Lower lobe of right lung (tissue), 2 donors: ENCODE measurements at regions not wholly inside any gene's neighbourhood (a gene's known extent, or its start where the extent isn't known, plus 50 kb on each side); places are given as distances from the start of the nearest gene placed in this dataset.

Experiments
- ATAC-seq, 2 donors: fragments of 200-7000 bp; cut with Tn5 transposase; one replicate each; pipeline ENCODE4 v1.9.1; 2020 to 2022; ENCODE audit warnings: mild to moderate bottlenecking in 2 of 2, moderate library complexity in 2 of 2
- DNase-seq: peaks from one replicate; pipeline ENCODE4 v3.0.0-alpha.2; 2020
- H3K27ac ChIP-seq: fragments of 200-600 bp; one replicate; pipeline ENCODE4 v1.8.0; 2022
- H3K27me3 ChIP-seq: fragments of 200-600 bp; one replicate; pipeline ENCODE4 v1.8.0; 2022; ENCODE audit warnings: low read depth
- H3K36me3 ChIP-seq: fragments of 200-600 bp; one replicate; pipeline ENCODE4 v1.8.0; 2022; ENCODE audit warnings: mild to moderate bottlenecking
- H3K4me1 ChIP-seq: fragments of 200-600 bp; one replicate; pipeline ENCODE4 v1.8.0; 2022
- H3K4me3 ChIP-seq: fragments of 200-600 bp; one replicate; pipeline ENCODE4 v1.8.0; 2022; ENCODE audit warnings: mild to moderate bottlenecking
- H3K9me3 ChIP-seq: fragments of 200-600 bp; one replicate; pipeline ENCODE4 v1.8.0; 2022
- intact Hi-C: fragments of 100-400 bp; cut with DNase I; formaldehyde crosslinking; loops from one replicate; pipeline ENCODE4 v1.11.0; 2022
- TF ChIP-seq, protein P1 (sequence below): fragments of 200-600 bp; IDR thresholded peaks from one replicate; pipeline ENCODE4 v1.8.0; 2022; ENCODE audit warnings: antibody characterized with exemption, mild to moderate bottlenecking
- donor health status: DM: no; HTN: yes; CAD: no; lungs with severe emphysema.

DNA sequence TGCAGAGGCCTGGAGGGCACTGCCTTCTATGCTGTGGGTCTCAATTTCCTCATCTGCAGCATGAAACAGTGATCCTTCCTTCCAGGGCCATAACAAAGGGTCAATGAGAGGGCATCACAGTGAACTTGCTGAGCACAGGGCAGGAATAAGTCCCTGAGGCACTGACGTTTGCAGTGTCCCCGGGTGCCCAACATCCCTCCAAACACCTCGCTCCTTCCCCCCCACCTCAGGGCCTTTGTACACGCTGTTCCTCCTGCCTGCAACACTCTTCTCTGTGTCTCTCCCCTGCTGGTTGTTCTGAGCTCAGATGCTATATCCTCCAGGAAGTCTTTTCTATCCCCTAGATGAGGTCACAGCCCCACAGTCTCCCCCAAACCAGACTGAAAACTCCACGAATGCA lies 59.7 kb upstream of the TCF20 start:
- no peaks in the 10 kb centered on the region for H3K36me3 ChIP-seq
- H3K27me3 ChIP-seq = peaks cover 4% of the 10 kb centered on the region
- DNase-seq (no peak), ATAC-seq (no peak)
- H3K9me3 ChIP-seq = no peaks in the 10 kb centered on the region
- H3K27ac ChIP-seq = no peak overlapping the region
- H3K4me3 ChIP-seq = no peak overlapping the region
- H3K4me1 ChIP-seq = peaks cover 2% of the 10 kb centered on the region
- intact Hi-C loops = no loop called here
- TF ChIP-seq, protein P1, sequence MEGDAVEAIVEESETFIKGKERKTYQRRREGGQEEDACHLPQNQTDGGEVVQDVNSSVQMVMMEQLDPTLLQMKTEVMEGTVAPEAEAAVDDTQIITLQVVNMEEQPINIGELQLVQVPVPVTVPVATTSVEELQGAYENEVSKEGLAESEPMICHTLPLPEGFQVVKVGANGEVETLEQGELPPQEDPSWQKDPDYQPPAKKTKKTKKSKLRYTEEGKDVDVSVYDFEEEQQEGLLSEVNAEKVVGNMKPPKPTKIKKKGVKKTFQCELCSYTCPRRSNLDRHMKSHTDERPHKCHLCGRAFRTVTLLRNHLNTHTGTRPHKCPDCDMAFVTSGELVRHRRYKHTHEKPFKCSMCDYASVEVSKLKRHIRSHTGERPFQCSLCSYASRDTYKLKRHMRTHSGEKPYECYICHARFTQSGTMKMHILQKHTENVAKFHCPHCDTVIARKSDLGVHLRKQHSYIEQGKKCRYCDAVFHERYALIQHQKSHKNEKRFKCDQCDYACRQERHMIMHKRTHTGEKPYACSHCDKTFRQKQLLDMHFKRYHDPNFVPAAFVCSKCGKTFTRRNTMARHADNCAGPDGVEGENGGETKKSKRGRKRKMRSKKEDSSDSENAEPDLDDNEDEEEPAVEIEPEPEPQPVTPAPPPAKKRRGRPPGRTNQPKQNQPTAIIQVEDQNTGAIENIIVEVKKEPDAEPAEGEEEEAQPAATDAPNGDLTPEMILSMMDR = no peak

- Histone ChIP-seq H3K9me3 (no peaks in the 10 kb centered on the region), H3K27me3 (peaks cover 4% of the 10 kb centered on the region), H3K27ac (no peak overlapping the region), H3K4me1 (peaks cover 7% of the 10 kb centered on the region), H3K36me3 (no peaks in the 10 kb centered on the region), H3K4me3 (no peak overlapping the region)
- intact Hi-C loops = no loop called here
- no peak for DNase-seq
- TF ChIP-seq, protein P1 = no peak
- no peak for ATAC-seq
These were observed 59.1 kb upstream of the TCF20 start for GRCh38 chr22:42329504-42329903.

DNA sequence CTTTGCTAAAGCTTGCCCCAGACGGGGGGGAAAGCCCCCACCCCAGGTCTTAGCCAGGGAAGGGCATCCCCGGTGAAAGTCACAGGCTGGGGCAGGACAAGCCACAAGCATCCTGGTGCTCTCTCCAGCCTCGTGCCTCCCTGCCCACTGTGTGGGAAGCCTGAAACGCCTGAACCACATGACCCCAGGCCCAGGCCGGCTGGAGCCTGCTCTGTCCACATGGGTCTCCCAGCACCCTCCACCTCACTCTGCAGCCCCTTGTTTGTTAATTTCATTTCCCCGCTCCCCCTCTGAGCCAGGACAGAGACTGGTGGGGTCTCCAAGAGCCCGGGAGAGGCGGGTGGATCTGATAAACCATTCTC lies 58.3 kb upstream of the TCF20 start:
- H3K9me3 ChIP-seq = no peaks in the 10 kb centered on the region
- TF ChIP-seq, protein P1 = no peak
- no peak overlapping the region for H3K27ac ChIP-seq
- DNase-seq = no peak
- intact Hi-C loops = no loop called here
- ATAC-seq = no peak
- peaks cover 4% of the 10 kb centered on the region for H3K27me3 ChIP-seq
- no peaks in the 10 kb centered on the region for H3K36me3 ChIP-seq
- peaks cover 7% of the 10 kb centered on the region for H3K4me1 ChIP-seq
- no peak overlapping the region for H3K4me3 ChIP-seq

GRCh38 chr22:42328130-42328783 lies 57.8 kb upstream of the TCF20 start:
- Histone ChIP-seq H3K36me3 (no peaks in the 10 kb centered on the region), H3K4me1 (peaks cover 7% of the 10 kb centered on the region), H3K27me3 (peaks cover 4% of the 10 kb centered on the region), H3K27ac (no peak overlapping the region), H3K4me3 (no peak overlapping the region), H3K9me3 (no peaks in the 10 kb centered on the region)
- TF ChIP-seq, protein P1 = no peak
- ATAC-seq (no peak), DNase-seq (no peak)
- intact Hi-C loops = no loop called here

GRCh38 chr22:42327462-42328129 lies 57.1 kb upstream of the TCF20 start:
- intact Hi-C loops = no loop called here
- no peak overlapping the region for H3K4me3 ChIP-seq
- H3K4me1 ChIP-seq = peaks cover 7% of the 10 kb centered on the region
- ATAC-seq (no peak), DNase-seq (no peak)
- no peaks in the 10 kb centered on the region for H3K36me3 ChIP-seq
- H3K27me3 ChIP-seq = peaks cover 4% of the 10 kb centered on the region
- no peak overlapping the region for H3K27ac ChIP-seq
- H3K9me3 ChIP-seq = no peaks in the 10 kb centered on the region
- TF ChIP-seq, protein P1 = no peak
